H1 (cell line): ENCODE measurements at regions not wholly inside any gene's neighbourhood (a gene's known extent, or its start where the extent isn't known, plus 50 kb on each side); places are given as distances from the start of the nearest gene placed in this dataset.

Source experiments
- CTCF ChIA-PET: fragments of 300-600 bp; sonication (Branson Sonifier 250); formaldehyde crosslinking; loops from one replicate; lab custom pipeline; 2021; ENCODE audit not compliant: partially characterized antibody; lab: Charles Lee
- POLR2A ChIA-PET: fragments of 300-600 bp; sonication (Branson Sonifier 250); formaldehyde crosslinking; loops from one replicate; lab custom pipeline; 2021; ENCODE audit warnings: inconsistent platforms; ENCODE audit not compliant: partially characterized antibody; lab: Charles Lee
- DNase-seq, 2 experiments: peaks; one replicate each; pipeline versions ENCODE4 v3.0.0 to v3.0.0-alpha.2; 2010 to 2022; ENCODE audit warnings: low spot score in 2 of 2, low read depth in 1 of 2, mixed read lengths in 1 of 2
- FAIRE-seq: peaks from 2 replicates; lab custom pipeline; 2011; peaks lifted over from hg19 to GRCh38; lab: Jason Lieb, UNC
- H2AFZ ChIP-seq: 2 replicates; pipeline ENCODE4 v1.8.1; 2012; ENCODE audit warnings: low read length, inconsistent platforms
- H2AK5ac ChIP-seq: 2 replicates; pipeline ENCODE4 v1.6.1; 2013; ENCODE audit warnings: low read depth, low read length
- H2BK120ac ChIP-seq: replicated peaks from 2 replicates; pipeline ENCODE3; 2013; ENCODE audit warnings: low read depth, low read length, inconsistent platforms
- H2BK12ac ChIP-seq: 2 replicates; pipeline ENCODE4 v1.6.1; 2013; ENCODE audit warnings: low read depth, low read length
- H2BK15ac ChIP-seq: 2 replicates; pipeline ENCODE4 v1.6.1; 2013; ENCODE audit warnings: low read length
- H2BK20ac ChIP-seq: 2 replicates; pipeline ENCODE4 v1.6.1; 2013; ENCODE audit warnings: low read length
- H2BK5ac ChIP-seq: 2 replicates; pipeline ENCODE4 v1.6.1; 2013; ENCODE audit warnings: low read depth, low read length
- H3K14ac ChIP-seq: 2 replicates; pipeline ENCODE4 v1.6.1; 2013; ENCODE audit warnings: inconsistent platforms; ENCODE audit not compliant: insufficient read length
- H3K18ac ChIP-seq: 2 replicates; pipeline ENCODE4 v1.6.1; 2013; ENCODE audit warnings: low read length; ENCODE audit errors: extremely low read depth
- H3K23ac ChIP-seq: 2 replicates; pipeline ENCODE4 v1.6.1; 2013; ENCODE audit warnings: inconsistent platforms; ENCODE audit not compliant: insufficient read length
- H3K23me2 ChIP-seq: 2 replicates; pipeline ENCODE4 v1.6.1; 2013; ENCODE audit warnings: low read depth, low read length
- H3K27ac ChIP-seq: 2 replicates; pipeline ENCODE4 v1.6.1; 2011; ENCODE audit warnings: low read depth, low read length, inconsistent platforms
- H3K27me3 ChIP-seq, 4 experiments: replicated peaks in 1 of 4; 1 replicate in 1 of 4; 2 replicates in 3 of 4; pipeline versions ENCODE4 v1.6.1 to v1.8.1; 2011 to 2013; ENCODE audit warnings: low read length in 3 of 4, mild to moderate bottlenecking in 3 of 4, inconsistent platforms in 2 of 4, mixed read lengths in 2 of 4, moderate library complexity in 1 of 4; ENCODE audit not compliant: control insufficient read depth in 3 of 4, insufficient read depth in 3 of 4; ENCODE audit errors: extremely low read depth in 1 of 4
- H3K36me3 ChIP-seq, 4 experiments: 2 replicates each; pipeline versions ENCODE4 v1.6.1 to v1.8.1; 2011 to 2013; ENCODE audit warnings: mild to moderate bottlenecking in 4 of 4, low read length in 3 of 4, moderate library complexity in 2 of 4, control low read depth in 1 of 4, inconsistent platforms in 1 of 4; ENCODE audit not compliant: insufficient read depth in 4 of 4, control insufficient read depth in 2 of 4
- H3K4ac ChIP-seq: replicated peaks from 2 replicates; pipeline ENCODE3; 2013; ENCODE audit warnings: low read length, low read depth, mixed read lengths, inconsistent platforms; ENCODE audit not compliant: insufficient read length
- H3K4me1 ChIP-seq, 4 experiments: replicated peaks in 1 of 4; 1 replicate in 1 of 4; 2 replicates in 3 of 4; pipeline versions ENCODE4 v1.6.1 to v1.8.1; 2011 to 2013; ENCODE audit warnings: low read length in 3 of 4, inconsistent platforms in 2 of 4, mixed read lengths in 1 of 4; ENCODE audit not compliant: insufficient read depth in 4 of 4, control insufficient read depth in 3 of 4
- H3K4me2 ChIP-seq, 2 experiments: 2 replicates each; pipeline versions ENCODE4 v1.6.1 to v1.8.1; 2011 to 2013; ENCODE audit warnings: low read depth in 2 of 2, low read length in 2 of 2, control low read depth in 1 of 2, inconsistent platforms in 1 of 2, mild to moderate bottlenecking in 1 of 2; ENCODE audit not compliant: insufficient read depth in 1 of 2
- H3K4me3 ChIP-seq, 4 experiments: fragments of 200-600, 300-600 bp in 1 of 4; sonication (generic), shearing (Covaris generic), sonication (Bioruptor Twin) in 1 of 4; 2 replicates each; pipeline versions ENCODE4 v1.5.1 to v1.8.1; 2011 to 2016; ENCODE audit warnings: low read length in 4 of 4, low read depth in 3 of 4, control low read depth in 2 of 4, inconsistent platforms in 2 of 4, mild to moderate bottlenecking in 2 of 4, mixed read lengths in 1 of 4, moderate library complexity in 1 of 4; ENCODE audit not compliant: insufficient read depth in 2 of 4; ENCODE audit errors: extremely low read depth in 1 of 4
- H3K56ac ChIP-seq: replicated peaks from 2 replicates; pipeline ENCODE3; 2013; ENCODE audit warnings: low read depth, mild to moderate bottlenecking, mixed read lengths, low read length, inconsistent platforms; ENCODE audit not compliant: insufficient read length
- H3K79me1 ChIP-seq: 2 replicates; pipeline ENCODE4 v1.6.1; 2013; ENCODE audit warnings: low read depth, low read length, control low read depth
- H3K79me2 ChIP-seq, 2 experiments: 2 replicates each; pipeline versions ENCODE4 v1.6.1 to v1.8.1; 2012 to 2013; ENCODE audit warnings: low read length in 2 of 2, mild to moderate bottlenecking in 2 of 2, inconsistent platforms in 1 of 2; ENCODE audit not compliant: insufficient read depth in 2 of 2, control insufficient read depth in 1 of 2
- H3K9ac ChIP-seq, 4 experiments: replicated peaks in 1 of 4; 1 replicate in 1 of 4; 2 replicates in 3 of 4; pipeline versions ENCODE4 v1.6.1 to v1.8.1; 2011 to 2013; ENCODE audit warnings: low read depth in 3 of 4, low read length in 3 of 4, control low read depth in 2 of 4, mild to moderate bottlenecking in 2 of 4, moderate library complexity in 2 of 4, inconsistent platforms in 1 of 4; ENCODE audit errors: extremely low read depth in 1 of 4
- H3K9me3 ChIP-seq, 2 experiments: 2 replicates each; pipeline versions ENCODE4 v1.6.1 to v1.8.1; 2012 to 2013; ENCODE audit warnings: mild to moderate bottlenecking in 2 of 2, moderate library complexity in 2 of 2, control low read depth in 1 of 2, inconsistent platforms in 1 of 2, low read depth in 1 of 2, low read length in 1 of 2, mixed read lengths in 1 of 2; ENCODE audit not compliant: insufficient read depth in 2 of 2
- H4K20me1 ChIP-seq, 2 experiments: replicated peaks in 1 of 2; 2 replicates each; pipeline versions ENCODE3 to v1.8.1; 2011 to 2013; ENCODE audit warnings: inconsistent platforms in 2 of 2, low read length in 2 of 2, mild to moderate bottlenecking in 1 of 2; ENCODE audit not compliant: insufficient read depth in 2 of 2, control insufficient read depth in 1 of 2
- H4K5ac ChIP-seq: 2 replicates; pipeline ENCODE4 v1.6.1; 2013; ENCODE audit warnings: low read length, low read depth, mixed read lengths, inconsistent platforms; ENCODE audit not compliant: insufficient read length
- H4K8ac ChIP-seq: 2 replicates; pipeline ENCODE4 v1.8.0; 2013; ENCODE audit warnings: mild to moderate bottlenecking, moderate library complexity, low read length, inconsistent platforms; ENCODE audit not compliant: insufficient read depth; ENCODE audit errors: extremely low read depth
- H4K91ac ChIP-seq: replicated peaks from 2 replicates; pipeline ENCODE3; 2013; ENCODE audit warnings: low read length, mixed read lengths, inconsistent platforms; ENCODE audit not compliant: insufficient read length
- CEBPB ChIP-seq: IDR thresholded peaks from 2 replicates; pipeline ENCODE4 v1.6.1; 2012; ENCODE audit warnings: low read depth, low read length
- TEAD4 ChIP-seq: IDR thresholded peaks from 2 replicates; pipeline ENCODE4 v1.6.1; 2012; ENCODE audit warnings: low read depth, low read length, inconsistent platforms, mixed read lengths
- WGBS, 2 experiments: shearing (Covaris generic) in 1 of 2; methylation state at CpG; one replicate each; pipeline versions ENCODE4 v1.1.6 to v1.1.7; 2013 to 2015; ENCODE audit warnings: low lambda C conversion rate in 2 of 2, mixed read lengths in 2 of 2, inconsistent platforms in 1 of 2, low coverage in 1 of 2, missing lambda C conversion rate in 1 of 2; ENCODE audit not compliant: insufficient replicate concordance in 2 of 2, insufficient coverage in 1 of 2, insufficient read length in 1 of 2; ENCODE audit errors: extremely low coverage in 1 of 2, missing lambda C conversion rate in 1 of 2; 5-methylcytosine and 5-hydroxymethylcytosine counted together

GRCh38 chr5:106880656-106881055 lies 790.1 kb downstream of the EFNA5 start:
- Histone ChIP-seq H4K91ac (no peak overlapping the region), H3K36me3 (0 out of 8 replicates have a peak, but pooled peaks cover 0 to 6% (median 0%) of the 10 kb centered on the region in 4 experiments), H3K4me2 (no peak overlapping the region), H3K18ac (no peak overlapping the region), H2BK5ac (no peak overlapping the region), H3K9ac (no peak overlapping the region), H4K5ac (no peak overlapping the region), H4K8ac (no peak overlapping the region), H3K4ac (no peak overlapping the region), H3K4me1 (peaks cover 0 to 3% (median 1%) of the 10 kb centered on the region in 4 experiments; a peak in 2 of 7 replicates), H2BK15ac (no peak overlapping the region; the same call in 1 of the 2 replicates), H2AFZ (no peak overlapping the region), H3K23ac (no peak overlapping the region), H3K27ac (no peak overlapping the region), H3K14ac (no peak overlapping the region), H3K79me1 (no peaks in the 10 kb centered on the region), H3K4me3 (no peak overlapping the region), H4K20me1 (no peaks in the 10 kb centered on the region), H3K9me3 (peaks cover 13 to 22% of the 10 kb centered on the region in 2 experiments), H2AK5ac (no peak overlapping the region), H3K23me2 (no peaks in the 10 kb centered on the region), H3K56ac (no peak overlapping the region), H2BK20ac (peak overlapping the region; percentile 19; the same call in 1 of the 2 replicates), H2BK120ac (no peak overlapping the region), H3K27me3 (no peaks in the 10 kb centered on the region), H3K79me2 (no peaks in the 10 kb centered on the region), H2BK12ac (no peak overlapping the region)
- WGBS, 2 experiments = 82% methylated on average over 2 of the region's 2 CpGs; no CpG with 5 or more reads in 1 of the 2 experiments
- FAIRE-seq (no peak), DNase-seq (no peak)
- TF ChIP-seq CEBPB (peak; percentile 26; the same call in 1 of the 2 replicates), TEAD4 (no peak)
- CTCF ChIA-PET = interaction anchor here (1.5 kb wide), 1 partner anchor 47 kb away, joined by 4 read pairs; no protein-coding TSS in a partner anchor
- POLR2A ChIA-PET = no interaction called here
